ENCODE measurements at regions not wholly inside any gene's neighbourhood (a gene's known extent, or its start where the extent isn't known, plus 50 kb on each side); places are given as distances from the start of the nearest gene placed in this dataset.

GRCh38 chr4:79798047-79798446 is 275.0 kb downstream of the ANTXR2 start:
- Histone ChIP-seq H3K27me3 (ENCODE audit: low read depth, low read length) (no peaks in the 10 kb centered on the region), H3K9me3 (ENCODE audit: control insufficient read depth in 1 of 2, low read length in 2 of 2) (no peaks in the 10 kb centered on the region), H3K36me3 (ENCODE audit: control insufficient read depth in 1 of 2, insufficient read depth in 2 of 2, low read length in 2 of 2) (no peaks in the 10 kb centered on the region), H3K4me1 (ENCODE audit: control insufficient read depth in 1 of 2, insufficient read depth in 2 of 2, low read length in 2 of 2) (no peaks in the 10 kb centered on the region), H3K27ac (ENCODE audit: low read length) (no peak overlapping the region), H3K4me3 (ENCODE audit: low read depth in 1 of 2, low read length in 2 of 2) (no peak overlapping the region)

GRCh38 chr4:79796948-79797347 is 276.1 kb downstream of the ANTXR2 start:
- Histone ChIP-seq H3K27me3 (ENCODE audit: low read depth, low read length) (no peaks in the 10 kb centered on the region), H3K4me3 (ENCODE audit: low read depth in 1 of 2, low read length in 2 of 2) (no peak overlapping the region), H3K36me3 (ENCODE audit: control insufficient read depth in 1 of 2, insufficient read depth in 2 of 2, low read length in 2 of 2) (no peaks in the 10 kb centered on the region), H3K4me1 (ENCODE audit: control insufficient read depth in 1 of 2, insufficient read depth in 2 of 2, low read length in 2 of 2) (no peaks in the 10 kb centered on the region), H3K27ac (ENCODE audit: low read length) (no peak overlapping the region), H3K9me3 (ENCODE audit: control insufficient read depth in 1 of 2, low read length in 2 of 2) (no peaks in the 10 kb centered on the region)

- Histone ChIP-seq H3K4me3 (ENCODE audit: low read depth in 1 of 2, low read length in 2 of 2) (no peak overlapping the region), H3K36me3 (ENCODE audit: control insufficient read depth in 1 of 2, insufficient read depth in 2 of 2, low read length in 2 of 2) (no peaks in the 10 kb centered on the region), H3K27ac (ENCODE audit: low read length) (no peak overlapping the region), H3K9me3 (ENCODE audit: control insufficient read depth in 1 of 2, low read length in 2 of 2) (peaks cover 0 to 8% of the 10 kb centered on the region in 2 donors), H3K27me3 (ENCODE audit: low read depth, low read length) (no peaks in the 10 kb centered on the region), H3K4me1 (ENCODE audit: control insufficient read depth in 1 of 2, insufficient read depth in 2 of 2, low read length in 2 of 2) (no peaks in the 10 kb centered on the region)
Measured at GRCh38 chr4:79788884-79789283, 284.1 kb downstream of the ANTXR2 start.

- H3K27me3 ChIP-seq (ENCODE audit: low read depth, low read length) = no peaks in the 10 kb centered on the region
- H3K36me3 ChIP-seq (ENCODE audit: control insufficient read depth in 1 of 2, insufficient read depth in 2 of 2, low read length in 2 of 2) = no peaks in the 10 kb centered on the region
- H3K4me1 ChIP-seq (ENCODE audit: control insufficient read depth in 1 of 2, insufficient read depth in 2 of 2, low read length in 2 of 2) = no peaks in the 10 kb centered on the region
- H3K27ac ChIP-seq (ENCODE audit: low read length) = no peak overlapping the region
- H3K9me3 ChIP-seq (ENCODE audit: control insufficient read depth in 1 of 2, low read length in 2 of 2) = peaks cover 0 to 7% of the 10 kb centered on the region in 2 donors
- no peak overlapping the region for H3K4me3 ChIP-seq (ENCODE audit: low read depth in 1 of 2, low read length in 2 of 2)
Measured at GRCh38 chr4:79780129-79780528, 292.9 kb downstream of the ANTXR2 start.

GRCh38 chr4:79772510-79772909 is 300.5 kb downstream of the ANTXR2 start:
- Histone ChIP-seq H3K36me3 (ENCODE audit: control insufficient read depth in 1 of 2, insufficient read depth in 2 of 2, low read length in 2 of 2) (no peaks in the 10 kb centered on the region), H3K9me3 (ENCODE audit: control insufficient read depth in 1 of 2, low read length in 2 of 2) (peaks cover 6 to 21% of the 10 kb centered on the region in 2 donors), H3K27ac (ENCODE audit: low read length) (no peak overlapping the region), H3K4me1 (ENCODE audit: control insufficient read depth in 1 of 2, insufficient read depth in 2 of 2, low read length in 2 of 2) (no peaks in the 10 kb centered on the region), H3K27me3 (ENCODE audit: low read depth, low read length) (no peaks in the 10 kb centered on the region), H3K4me3 (ENCODE audit: low read depth in 1 of 2, low read length in 2 of 2) (no peak overlapping the region)

GRCh38 chr4:79764120-79764519 is 308.9 kb downstream of the ANTXR2 start:
- Histone ChIP-seq H3K36me3 (ENCODE audit: control insufficient read depth in 1 of 2, insufficient read depth in 2 of 2, low read length in 2 of 2) (no peaks in the 10 kb centered on the region), H3K4me3 (ENCODE audit: low read depth in 1 of 2, low read length in 2 of 2) (no peak overlapping the region), H3K27me3 (ENCODE audit: low read depth, low read length) (no peaks in the 10 kb centered on the region), H3K4me1 (ENCODE audit: control insufficient read depth in 1 of 2, insufficient read depth in 2 of 2, low read length in 2 of 2) (no peaks in the 10 kb centered on the region), H3K9me3 (ENCODE audit: control insufficient read depth in 1 of 2, low read length in 2 of 2) (no peaks in the 10 kb centered on the region), H3K27ac (ENCODE audit: low read length) (no peak overlapping the region)

- Histone ChIP-seq H3K36me3 (ENCODE audit: control insufficient read depth in 1 of 2, insufficient read depth in 2 of 2, low read length in 2 of 2) (no peaks in the 10 kb centered on the region), H3K4me3 (ENCODE audit: low read depth in 1 of 2, low read length in 2 of 2) (no peak overlapping the region), H3K9me3 (ENCODE audit: control insufficient read depth in 1 of 2, low read length in 2 of 2) (no peaks in the 10 kb centered on the region), H3K4me1 (ENCODE audit: control insufficient read depth in 1 of 2, insufficient read depth in 2 of 2, low read length in 2 of 2) (no peaks in the 10 kb centered on the region), H3K27ac (ENCODE audit: low read length) (no peak overlapping the region), H3K27me3 (ENCODE audit: low read depth, low read length) (no peaks in the 10 kb centered on the region)
Measured at GRCh38 chr4:79763486-79764075, 309.4 kb downstream of the ANTXR2 start.

GRCh38 chr4:79759793-79760192 is 313.2 kb downstream of the ANTXR2 start:
- Histone ChIP-seq H3K9me3 (ENCODE audit: control insufficient read depth in 1 of 2, low read length in 2 of 2) (no peaks in the 10 kb centered on the region), H3K4me3 (ENCODE audit: low read depth in 1 of 2, low read length in 2 of 2) (no peak overlapping the region), H3K27ac (ENCODE audit: low read length) (no peak overlapping the region), H3K27me3 (ENCODE audit: low read depth, low read length) (no peaks in the 10 kb centered on the region), H3K4me1 (ENCODE audit: control insufficient read depth in 1 of 2, insufficient read depth in 2 of 2, low read length in 2 of 2) (no peaks in the 10 kb centered on the region), H3K36me3 (ENCODE audit: control insufficient read depth in 1 of 2, insufficient read depth in 2 of 2, low read length in 2 of 2) (no peaks in the 10 kb centered on the region)

- H3K27me3 ChIP-seq (ENCODE audit: low read depth, low read length) = no peaks in the 10 kb centered on the region
- no peak overlapping the region for H3K4me3 ChIP-seq (ENCODE audit: low read depth in 1 of 2, low read length in 2 of 2)
- no peaks in the 10 kb centered on the region for H3K36me3 ChIP-seq (ENCODE audit: control insufficient read depth in 1 of 2, insufficient read depth in 2 of 2, low read length in 2 of 2)
- H3K4me1 ChIP-seq (ENCODE audit: control insufficient read depth in 1 of 2, insufficient read depth in 2 of 2, low read length in 2 of 2) = no peaks in the 10 kb centered on the region
- no peaks in the 10 kb centered on the region for H3K9me3 ChIP-seq (ENCODE audit: control insufficient read depth in 1 of 2, low read length in 2 of 2)
- H3K27ac ChIP-seq (ENCODE audit: low read length) = no peak overlapping the region
Measured at GRCh38 chr4:79757600-79757999, 315.4 kb downstream of the ANTXR2 start.

- Histone ChIP-seq H3K4me3 (ENCODE audit: low read depth in 1 of 2, low read length in 2 of 2) (no peak overlapping the region), H3K4me1 (ENCODE audit: control insufficient read depth in 1 of 2, insufficient read depth in 2 of 2, low read length in 2 of 2) (no peaks in the 10 kb centered on the region)
Measured at GRCh38 chr4:79756140-79756895, 316.7 kb downstream of the ANTXR2 start.

GRCh38 chr4:79748835-79749234 is 324.2 kb downstream of the ANTXR2 start:
- no peaks in the 10 kb centered on the region for H3K36me3 ChIP-seq (ENCODE audit: control insufficient read depth in 1 of 2, insufficient read depth in 2 of 2, low read length in 2 of 2)
- H3K4me1 ChIP-seq (ENCODE audit: control insufficient read depth in 1 of 2, insufficient read depth in 2 of 2, low read length in 2 of 2) = no peaks in the 10 kb centered on the region
- no peaks in the 10 kb centered on the region for H3K27me3 ChIP-seq (ENCODE audit: low read depth, low read length)
- H3K4me3 ChIP-seq (ENCODE audit: low read depth in 1 of 2, low read length in 2 of 2) = no peak overlapping the region
- H3K9me3 ChIP-seq (ENCODE audit: control insufficient read depth in 1 of 2, low read length in 2 of 2) = no peaks in the 10 kb centered on the region
- no peak overlapping the region for H3K27ac ChIP-seq (ENCODE audit: low read length)

More at GRCh38 chr4:79756140-79756895, 316.7 kb downstream of the ANTXR2 start:
- Histone ChIP-seq H3K36me3 (ENCODE audit: control insufficient read depth in 1 of 2, insufficient read depth in 2 of 2, low read length in 2 of 2) (no peaks in the 10 kb centered on the region), H3K27ac (ENCODE audit: low read length) (no peak overlapping the region), H3K27me3 (ENCODE audit: low read depth, low read length) (no peaks in the 10 kb centered on the region), H3K9me3 (ENCODE audit: control insufficient read depth in 1 of 2, low read length in 2 of 2) (no peaks in the 10 kb centered on the region)

GRCh38 chr4:79747252-79747651 is 325.8 kb downstream of the ANTXR2 start:
- no peak overlapping the region for H3K4me3 ChIP-seq (ENCODE audit: low read depth in 1 of 2, low read length in 2 of 2)
- no peaks in the 10 kb centered on the region for H3K36me3 ChIP-seq (ENCODE audit: control insufficient read depth in 1 of 2, insufficient read depth in 2 of 2, low read length in 2 of 2)
- no peak overlapping the region for H3K27ac ChIP-seq (ENCODE audit: low read length)
- H3K9me3 ChIP-seq (ENCODE audit: control insufficient read depth in 1 of 2, low read length in 2 of 2) = no peaks in the 10 kb centered on the region
- no peaks in the 10 kb centered on the region for H3K4me1 ChIP-seq (ENCODE audit: control insufficient read depth in 1 of 2, insufficient read depth in 2 of 2, low read length in 2 of 2)
- no peaks in the 10 kb centered on the region for H3K27me3 ChIP-seq (ENCODE audit: low read depth, low read length)
